GM21786 (cell line): ENCODE measurements at regions not wholly inside any gene's neighbourhood (a gene's known extent, or its start where the extent isn't known, plus 50 kb on each side); places are given as distances from the start of the nearest gene placed in this dataset.

ENCODE experiments used
- ATAC-seq: cut with Tn5 transposase; IDR thresholded peaks from one replicate; pipeline ENCODE4 v1.9.1; 2021; ENCODE audit not compliant: unreplicated experiment

DNA sequence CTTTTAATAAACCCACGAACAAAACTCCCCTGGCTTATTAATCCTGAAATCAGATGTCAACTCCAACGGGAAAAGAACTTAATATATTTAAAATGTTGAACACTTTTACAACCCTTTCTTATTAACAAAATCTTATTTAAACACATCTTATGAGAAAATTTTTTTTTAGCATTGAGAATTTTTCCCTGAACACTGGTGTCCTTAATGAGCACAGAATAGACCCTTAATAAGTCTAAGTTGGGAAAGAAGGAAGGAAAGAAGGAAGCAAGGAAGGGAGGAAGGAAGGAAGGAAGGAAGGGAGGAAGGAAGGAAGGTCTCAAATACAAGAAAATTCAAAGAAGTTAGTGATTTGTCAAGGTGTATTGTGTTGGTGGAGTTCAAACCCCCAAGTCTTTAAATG lies 129.2 kb upstream of the COL1A2 start:
- ATAC-seq = no peak

DNA sequence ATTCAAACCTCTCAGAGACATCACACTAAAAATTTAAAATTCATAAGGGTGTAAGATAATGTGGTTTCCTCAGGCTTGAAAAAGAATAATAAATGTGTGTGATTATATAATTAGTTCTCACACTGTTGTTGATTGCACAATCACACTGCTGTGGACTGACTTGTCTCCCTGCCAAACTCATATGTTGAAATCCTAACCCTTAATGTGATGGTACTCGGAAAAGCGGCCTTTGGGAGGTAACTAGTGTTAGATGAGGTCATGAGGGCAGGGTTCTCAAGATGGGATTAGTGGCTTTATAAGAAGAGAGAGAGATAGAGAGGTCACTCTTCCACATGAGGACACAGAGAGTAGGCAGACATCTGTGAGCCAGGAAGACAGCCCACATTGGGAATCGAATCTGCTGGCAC lies 128.5 kb upstream of the COL1A2 start:
- no peak for ATAC-seq

- no peak for ATAC-seq
Measured at GRCh38 chr7:94270772-94271171, 123.9 kb upstream of the COL1A2 start.

DNA sequence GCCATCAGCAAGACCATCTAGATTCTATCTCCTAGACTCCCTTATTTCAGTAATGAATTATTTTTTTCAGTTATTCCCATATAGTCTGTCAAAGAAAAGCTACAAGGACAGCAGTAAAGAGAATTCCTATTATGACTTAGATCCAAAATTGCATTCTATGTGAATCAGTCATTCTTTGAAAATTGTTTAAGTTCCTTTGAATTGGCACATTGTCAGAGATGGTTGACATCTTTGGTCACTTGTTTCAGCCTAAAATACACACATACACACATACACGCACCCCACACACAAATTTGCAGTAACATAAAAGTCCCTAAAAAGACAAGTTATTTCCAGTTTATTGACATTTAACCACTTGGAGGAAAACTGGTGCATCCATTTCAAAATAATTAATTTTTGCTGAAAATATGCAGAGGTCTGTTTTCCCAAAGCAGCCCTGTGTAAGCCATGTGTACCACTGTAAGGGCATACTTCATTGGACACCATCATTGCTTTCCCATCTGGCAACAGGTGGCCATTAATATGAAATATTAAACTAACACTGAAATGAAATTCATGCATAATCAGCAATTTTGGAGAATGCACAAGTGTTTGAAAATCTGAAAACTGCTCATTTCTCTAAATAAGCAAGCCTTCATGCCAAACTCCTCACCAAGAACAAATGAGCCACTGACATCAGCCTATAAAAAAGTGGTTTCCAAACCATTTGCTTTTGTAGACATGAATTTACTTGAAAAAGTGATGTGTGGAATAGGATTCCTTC lies 121.7 kb upstream of the COL1A2 start:
- no peak for ATAC-seq

DNA sequence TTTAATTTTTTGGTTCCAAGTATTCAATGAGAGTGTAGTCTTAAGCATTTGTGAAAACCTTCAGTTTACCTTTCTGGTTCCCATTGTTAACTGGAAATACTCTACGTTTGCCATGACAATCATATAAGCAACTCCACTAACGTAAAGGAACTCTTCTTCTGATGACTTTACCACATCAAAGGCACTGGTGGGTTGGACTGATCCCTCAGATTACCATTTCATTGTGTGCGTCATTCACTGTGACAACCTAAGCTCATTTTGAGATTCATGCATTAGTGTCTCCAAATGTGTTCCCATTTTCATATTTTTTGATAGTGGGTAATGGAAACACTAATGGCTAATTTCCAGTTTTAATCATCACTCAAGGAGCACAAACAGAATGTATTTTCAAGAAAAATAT lies 119.9 kb upstream of the COL1A2 start:
- ATAC-seq = no peak

DNA sequence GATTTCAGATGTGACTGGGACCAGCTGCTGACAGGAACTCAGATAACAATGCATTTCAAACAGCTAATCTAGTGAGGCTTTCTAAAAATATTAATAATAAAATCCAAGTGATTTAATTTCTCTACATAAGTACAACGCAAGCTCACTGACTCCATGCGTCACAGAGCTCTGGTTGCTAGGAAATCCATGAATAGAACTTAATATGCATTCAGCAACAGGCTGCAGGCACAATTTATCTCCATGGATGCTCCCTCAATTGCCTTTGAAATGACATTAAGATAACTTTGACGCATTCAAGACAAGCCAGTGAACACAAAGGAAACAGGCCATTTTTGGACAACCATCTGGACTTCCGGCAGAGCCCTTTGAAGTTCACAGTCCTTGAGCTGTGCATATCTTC lies 118.7 kb upstream of the COL1A2 start:
- no peak for ATAC-seq

DNA sequence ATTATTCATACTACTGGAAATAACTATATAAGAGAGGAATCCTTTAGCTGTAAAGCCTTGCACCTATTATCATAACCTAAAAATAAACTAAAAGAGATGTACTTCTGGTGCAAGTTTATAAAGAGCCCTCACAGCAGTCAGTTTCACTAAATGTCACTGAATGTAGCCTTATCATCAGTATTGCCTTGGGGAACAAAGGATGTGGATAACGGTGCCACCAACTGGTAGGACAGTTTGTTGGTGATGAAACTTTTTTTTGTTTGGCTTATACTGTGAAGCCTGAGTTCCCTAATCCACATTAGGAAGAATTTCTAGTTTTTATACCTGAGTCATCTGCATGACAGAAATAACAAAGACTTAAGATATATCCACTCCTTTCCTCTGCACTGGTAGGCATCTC lies 117.9 kb upstream of the COL1A2 start:
- ATAC-seq = peak; percentile 68

GRCh38 chr7:94277236-94277635 lies 117.5 kb upstream of the COL1A2 start:
- ATAC-seq = no peak

- ATAC-seq = no peak
Measured at GRCh38 chr7:94280851-94281250, 113.8 kb upstream of the COL1A2 start.

GRCh38 chr7:94284104-94284503 lies 110.6 kb upstream of the COL1A2 start:
- no peak for ATAC-seq

- no peak for ATAC-seq
Measured at GRCh38 chr7:94286111-94286510, 108.6 kb upstream of the COL1A2 start.

- ATAC-seq = no peak
Measured at GRCh38 chr7:94288096-94288495, 106.6 kb upstream of the COL1A2 start.

GRCh38 chr7:94289071-94289470 lies 105.6 kb upstream of the COL1A2 start:
- no peak for ATAC-seq

GRCh38 chr7:94294471-94295131 lies 100.1 kb upstream of the COL1A2 start:
- ATAC-seq = no peak

GRCh38 chr7:94295850-94296249 lies 98.8 kb upstream of the COL1A2 start:
- ATAC-seq = no peak

- no peak for ATAC-seq
Measured at GRCh38 chr7:94296881-94297280, 97.8 kb upstream of the COL1A2 start.

- ATAC-seq = no peak
Measured at GRCh38 chr7:94297397-94297838, 97.3 kb upstream of the COL1A2 start.

DNA sequence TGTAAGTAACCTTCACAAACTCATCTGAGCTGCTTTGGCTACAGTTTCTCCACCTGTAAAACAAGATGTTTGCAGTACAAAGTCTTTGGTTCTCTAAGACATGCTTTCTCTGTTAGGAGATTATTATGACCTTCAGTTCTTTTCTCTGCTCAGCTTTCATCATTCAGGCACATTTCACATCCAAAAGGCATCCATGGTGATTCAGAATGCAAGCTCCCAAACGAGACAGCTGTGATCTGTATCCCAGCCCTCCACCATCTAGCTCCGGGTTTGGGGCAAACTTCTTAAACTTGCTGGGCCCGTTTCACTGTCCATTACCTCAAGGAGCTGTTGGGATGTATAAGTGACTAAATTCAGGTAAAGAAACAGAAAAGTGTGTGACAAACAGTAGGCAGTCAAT lies 95.8 kb upstream of the COL1A2 start:
- ATAC-seq = no peak

GRCh38 chr7:94300176-94300835 lies 94.4 kb upstream of the COL1A2 start:
- no peak for ATAC-seq

- ATAC-seq = no peak
Measured at GRCh38 chr7:94301024-94301586, 93.6 kb upstream of the COL1A2 start.

- no peak for ATAC-seq
Measured at GRCh38 chr7:94303118-94303517, 91.6 kb upstream of the COL1A2 start.

- no peak for ATAC-seq
Measured at GRCh38 chr7:94303695-94304094, 91.0 kb upstream of the COL1A2 start.
